PFSK-1 (cell line): ENCODE measurements at regions not wholly inside any gene's neighbourhood (a gene's known extent, or its start where the extent isn't known, plus 50 kb on each side); places are given as distances from the start of the nearest gene placed in this dataset.

Source experiments
- FOXP2 ChIP-seq: optimal IDR thresholded peaks from 2 replicates; pipeline ENCODE3; 2011; ENCODE audit warnings: borderline replicate concordance, control low read depth, inconsistent platforms; ENCODE audit not compliant: insufficient read depth; ENCODE audit errors: extremely low read length, extremely low read depth
- POLR2AphosphoS5 ChIP-seq: IDR thresholded peaks from 2 replicates; pipeline ENCODE4 v1.6.1; 2012; ENCODE audit warnings: low read depth, mild to moderate bottlenecking, control low read depth, low read length, moderate library complexity
- REST ChIP-seq, 2 experiments: IDR thresholded peaks; 2 replicates each; pipeline versions ENCODE4 v1.6.1 to v1.8.0; 2011 to 2012; ENCODE audit warnings: low read depth in 2 of 2, low read length in 2 of 2, control low read depth in 1 of 2, inconsistent platforms in 1 of 2, mild to moderate bottlenecking in 1 of 2, moderate library complexity in 1 of 2; ENCODE audit not compliant: insufficient read depth in 1 of 2
- SIN3A ChIP-seq: IDR thresholded peaks from 2 replicates; pipeline ENCODE4 v1.6.1; 2012; ENCODE audit warnings: mild to moderate bottlenecking, low read length, moderate library complexity, borderline replicate concordance; ENCODE audit not compliant: insufficient read depth
- TAF1 ChIP-seq: IDR thresholded peaks from 2 replicates; pipeline ENCODE4 v1.6.1; 2012; ENCODE audit warnings: low read length, control low read depth, borderline replicate concordance; ENCODE audit not compliant: insufficient read depth

- no peak for TF ChIP-seq FOXP2
- TF ChIP-seq POLR2AphosphoS5 = no peak
- TF ChIP-seq SIN3A = no peak
- no peak for TF ChIP-seq TAF1
- TF ChIP-seq REST (IDR thresholded peaks at IDR 0.05; ENCODE audit: insufficient read depth in 1 of 2, low read depth in 2 of 2, low read length in 2 of 2) = no peak
These were observed 182.0 kb downstream of the ZNF330 start for GRCh38 chr4:141402712-141403111.

- TF ChIP-seq SIN3A = no peak
These were observed 183.1 kb downstream of the ZNF330 start for GRCh38 chr4:141403782-141404181.

- no peak for TF ChIP-seq SIN3A
These were observed 185.5 kb downstream of the ZNF330 start for GRCh38 chr4:141406237-141406636.

GRCh38 chr4:141409556-141409955 is 188.9 kb downstream of the ZNF330 start:
- TF ChIP-seq TAF1 = no peak
- no peak for TF ChIP-seq FOXP2
- TF ChIP-seq SIN3A = no peak
- TF ChIP-seq REST (IDR thresholded peaks at IDR 0.05; ENCODE audit: insufficient read depth in 1 of 2, low read depth in 2 of 2, low read length in 2 of 2) = no peak
- no peak for TF ChIP-seq POLR2AphosphoS5

GRCh38 chr4:141410839-141411238 is 190.1 kb downstream of the ZNF330 start:
- TF ChIP-seq POLR2AphosphoS5 = no peak
- no peak for TF ChIP-seq SIN3A
- no peak for TF ChIP-seq REST (IDR thresholded peaks at IDR 0.05; ENCODE audit: insufficient read depth in 1 of 2, low read depth in 2 of 2, low read length in 2 of 2)
- TF ChIP-seq FOXP2 = no peak
- no peak for TF ChIP-seq TAF1

- TF ChIP-seq FOXP2 (no peak), POLR2AphosphoS5 (no peak), REST (IDR thresholded peaks at IDR 0.05; ENCODE audit: insufficient read depth in 1 of 2, low read depth in 2 of 2, low read length in 2 of 2) (no peak), SIN3A (no peak)
These were observed 191.2 kb downstream of the ZNF330 start for GRCh38 chr4:141411936-141412335.
